ENCODE measurements at regions not wholly inside any gene's neighbourhood (a gene's known extent, or its start where the extent isn't known, plus 50 kb on each side); places are given as distances from the start of the nearest gene placed in this dataset.

- Mint-ChIP-seq H3K27me3 (no peaks in the 10 kb centered on the region), H3K4me1 (no peaks in the 10 kb centered on the region), H3K36me3 (no peaks in the 10 kb centered on the region), H3K9me3 (no peaks in the 10 kb centered on the region), H3K27ac (no peak overlapping the region), H3K4me3 (no peak overlapping the region)
Measured at GRCh38 chr1:101723415-101723814, 273.3 kb downstream of the OLFM3 start.

- Mint-ChIP-seq H3K27ac (no peak overlapping the region), H3K27me3 (no peaks in the 10 kb centered on the region), H3K9me3 (no peaks in the 10 kb centered on the region), H3K4me3 (no peak overlapping the region), H3K4me1 (no peaks in the 10 kb centered on the region), H3K36me3 (no peaks in the 10 kb centered on the region)
Measured at GRCh38 chr1:101728029-101728428, 268.7 kb downstream of the OLFM3 start.

GRCh38 chr1:101730559-101730958 lies 266.2 kb downstream of the OLFM3 start:
- Mint-ChIP-seq H3K27ac (no peak overlapping the region), H3K27me3 (no peaks in the 10 kb centered on the region), H3K4me1 (no peaks in the 10 kb centered on the region), H3K36me3 (no peaks in the 10 kb centered on the region), H3K9me3 (no peaks in the 10 kb centered on the region), H3K4me3 (no peak overlapping the region)

- no peak overlapping the region for H3K4me3 Mint-ChIP-seq
- H3K27me3 Mint-ChIP-seq: no peaks in the 10 kb centered on the region
- no peaks in the 10 kb centered on the region for H3K9me3 Mint-ChIP-seq
- no peak overlapping the region for H3K27ac Mint-ChIP-seq
- H3K36me3 Mint-ChIP-seq: no peaks in the 10 kb centered on the region
- no peaks in the 10 kb centered on the region for H3K4me1 Mint-ChIP-seq
Measured at GRCh38 chr1:101732261-101732660, 264.5 kb downstream of the OLFM3 start.

- no peaks in the 10 kb centered on the region for H3K4me1 Mint-ChIP-seq
- H3K27ac Mint-ChIP-seq: no peak overlapping the region
Measured at GRCh38 chr1:101733340-101733739, 263.4 kb downstream of the OLFM3 start.

GRCh38 chr1:101738475-101738874 lies 258.3 kb downstream of the OLFM3 start:
- no peak overlapping the region for H3K27ac Mint-ChIP-seq
- no peak overlapping the region for H3K4me3 Mint-ChIP-seq
- no peaks in the 10 kb centered on the region for H3K4me1 Mint-ChIP-seq
- H3K27me3 Mint-ChIP-seq: peaks cover 3% of the 10 kb centered on the region
- H3K36me3 Mint-ChIP-seq: no peaks in the 10 kb centered on the region
- no peaks in the 10 kb centered on the region for H3K9me3 Mint-ChIP-seq

More at GRCh38 chr1:101733340-101733739, 263.4 kb downstream of the OLFM3 start:
- no peaks in the 10 kb centered on the region for H3K9me3 Mint-ChIP-seq
- no peaks in the 10 kb centered on the region for H3K36me3 Mint-ChIP-seq
- H3K27me3 Mint-ChIP-seq: no peaks in the 10 kb centered on the region
- no peak overlapping the region for H3K4me3 Mint-ChIP-seq

- H3K36me3 Mint-ChIP-seq: no peaks in the 10 kb centered on the region
- no peaks in the 10 kb centered on the region for H3K4me1 Mint-ChIP-seq
- H3K27me3 Mint-ChIP-seq: peaks cover 3% of the 10 kb centered on the region
- no peaks in the 10 kb centered on the region for H3K9me3 Mint-ChIP-seq
- no peak overlapping the region for H3K4me3 Mint-ChIP-seq
- H3K27ac Mint-ChIP-seq: no peak overlapping the region
Measured at GRCh38 chr1:101739146-101739545, 257.6 kb downstream of the OLFM3 start.

- Mint-ChIP-seq H3K36me3 (no peaks in the 10 kb centered on the region), H3K4me1 (no peaks in the 10 kb centered on the region), H3K4me3 (no peak overlapping the region), H3K9me3 (no peaks in the 10 kb centered on the region), H3K27me3 (peaks cover 3% of the 10 kb centered on the region), H3K27ac (no peak overlapping the region)
Measured at GRCh38 chr1:101739826-101740330, 256.8 kb downstream of the OLFM3 start.

- Mint-ChIP-seq H3K9me3 (no peaks in the 10 kb centered on the region), H3K36me3 (no peaks in the 10 kb centered on the region), H3K27me3 (peaks cover 3% of the 10 kb centered on the region), H3K4me3 (no peak overlapping the region), H3K4me1 (no peaks in the 10 kb centered on the region), H3K27ac (no peak overlapping the region)
Measured at GRCh38 chr1:101741910-101742309, 254.8 kb downstream of the OLFM3 start.

- Mint-ChIP-seq H3K9me3 (no peaks in the 10 kb centered on the region), H3K4me3 (no peak overlapping the region), H3K4me1 (no peaks in the 10 kb centered on the region), H3K27me3 (peaks cover 3% of the 10 kb centered on the region), H3K27ac (no peak overlapping the region), H3K36me3 (no peaks in the 10 kb centered on the region)
Measured at GRCh38 chr1:101742509-101742908, 254.2 kb downstream of the OLFM3 start.

GRCh38 chr1:101745551-101746270 lies 251.0 kb downstream of the OLFM3 start:
- Mint-ChIP-seq H3K9me3 (no peaks in the 10 kb centered on the region), H3K27ac (no peak overlapping the region), H3K4me3 (no peak overlapping the region), H3K27me3 (peaks cover 3% of the 10 kb centered on the region), H3K36me3 (no peaks in the 10 kb centered on the region), H3K4me1 (no peaks in the 10 kb centered on the region)

GRCh38 chr1:101748077-101748476 lies 248.6 kb downstream of the OLFM3 start:
- H3K4me1 Mint-ChIP-seq: no peaks in the 10 kb centered on the region
- H3K36me3 Mint-ChIP-seq: no peaks in the 10 kb centered on the region
- no peak overlapping the region for H3K27ac Mint-ChIP-seq
- no peaks in the 10 kb centered on the region for H3K27me3 Mint-ChIP-seq
- H3K9me3 Mint-ChIP-seq: no peaks in the 10 kb centered on the region
- H3K4me3 Mint-ChIP-seq: no peak overlapping the region
